Tibial nerve (tissue), 3 donors: ENCODE measurements at regions not wholly inside any gene's neighbourhood (a gene's known extent, or its start where the extent isn't known, plus 50 kb on each side); places are given as distances from the start of the nearest gene placed in this dataset.

Experiments
- POLR2A ChIP-seq, 2 donors: fragments of 450-650 bp; IDR thresholded peaks; one replicate each; pipeline ENCODE4 v1.6.1; 2017; ENCODE audit warnings: antibody characterized with exemption in 2 of 2, mild to moderate bottlenecking in 2 of 2, moderate library complexity in 2 of 2
- TF ChIP-seq, protein P1 (sequence below), 5 experiments: fragments of 200-600 bp in 3 of 5; fragments of 450-650 bp in 2 of 5; sonication (generic) in 3 of 5; IDR thresholded peaks; one replicate each; pipeline ENCODE4 v1.5.1; 2016 to 2019; ENCODE audit warnings: antibody characterized with exemption in 5 of 5, mild to moderate bottlenecking in 3 of 5, moderate library complexity in 2 of 5

DNA sequence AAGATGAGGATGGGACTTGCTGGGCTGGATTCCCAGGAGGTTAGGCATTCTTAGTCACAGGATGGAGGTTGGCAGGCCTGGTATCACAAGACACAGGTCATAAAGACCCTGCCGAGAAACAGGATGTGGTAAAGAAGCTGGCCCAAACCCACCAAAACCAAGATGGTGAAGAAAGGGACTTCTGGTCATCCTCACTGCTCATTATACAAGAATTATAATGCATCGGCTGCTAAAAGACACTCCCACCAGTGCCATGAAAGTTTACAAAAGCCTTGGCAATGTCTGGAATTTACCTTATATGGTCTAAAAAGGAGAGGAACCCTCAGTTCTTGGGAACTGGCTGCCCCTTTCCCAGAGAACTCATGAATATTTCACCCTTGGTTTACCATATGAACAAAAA lies 345.5 kb upstream of the POM121L12 start:
- TF ChIP-seq, protein P1, sequence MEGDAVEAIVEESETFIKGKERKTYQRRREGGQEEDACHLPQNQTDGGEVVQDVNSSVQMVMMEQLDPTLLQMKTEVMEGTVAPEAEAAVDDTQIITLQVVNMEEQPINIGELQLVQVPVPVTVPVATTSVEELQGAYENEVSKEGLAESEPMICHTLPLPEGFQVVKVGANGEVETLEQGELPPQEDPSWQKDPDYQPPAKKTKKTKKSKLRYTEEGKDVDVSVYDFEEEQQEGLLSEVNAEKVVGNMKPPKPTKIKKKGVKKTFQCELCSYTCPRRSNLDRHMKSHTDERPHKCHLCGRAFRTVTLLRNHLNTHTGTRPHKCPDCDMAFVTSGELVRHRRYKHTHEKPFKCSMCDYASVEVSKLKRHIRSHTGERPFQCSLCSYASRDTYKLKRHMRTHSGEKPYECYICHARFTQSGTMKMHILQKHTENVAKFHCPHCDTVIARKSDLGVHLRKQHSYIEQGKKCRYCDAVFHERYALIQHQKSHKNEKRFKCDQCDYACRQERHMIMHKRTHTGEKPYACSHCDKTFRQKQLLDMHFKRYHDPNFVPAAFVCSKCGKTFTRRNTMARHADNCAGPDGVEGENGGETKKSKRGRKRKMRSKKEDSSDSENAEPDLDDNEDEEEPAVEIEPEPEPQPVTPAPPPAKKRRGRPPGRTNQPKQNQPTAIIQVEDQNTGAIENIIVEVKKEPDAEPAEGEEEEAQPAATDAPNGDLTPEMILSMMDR (IDR thresholded peaks at IDR 0.05), result no peak
- no peak for TF ChIP-seq POLR2A (IDR thresholded peaks at IDR 0.05)
